T-cell (primary cell): ENCODE measurements at regions not wholly inside any gene's neighbourhood (a gene's known extent, or its start where the extent isn't known, plus 50 kb on each side); places are given as distances from the start of the nearest gene placed in this dataset.

ENCODE experiments used
- ATAC-seq, 4 experiments: fragments of 200-7000 bp in 3 of 4; fragments of 150-1000 bp in 1 of 4; cut with Tn5 transposase; replicated peaks in 1 of 4; 1 replicate in 3 of 4; 2 replicates in 1 of 4; pipeline ENCODE4 v1.10.0; 2021; ENCODE audit warnings: moderate library complexity in 3 of 4, mild to moderate bottlenecking in 2 of 4, moderate number of reproducible peaks in 1 of 4
- CTCF ChIA-PET, 2 donors: fragments of 300-600 bp; sonication (Branson Sonifier 250); formaldehyde crosslinking; loops; one replicate each; lab custom pipeline; 2022; ENCODE audit warnings: antibody characterized with exemption in 2 of 2; lab: Charles Lee
- POLR2A ChIA-PET, 2 donors: fragments of 300-600 bp; sonication (Branson Sonifier 250); formaldehyde crosslinking; loops; one replicate each; lab custom pipeline; 2022; ENCODE audit warnings: antibody characterized with exemption in 2 of 2; lab: Charles Lee
- DNase-seq, 35 experiments: peaks; one replicate each; pipeline versions ENCODE4 v3.0.0 to v3.0.0-alpha.2; 2013 to 2023
- H3K27ac ChIP-seq: one replicate; pipeline ENCODE4 v1.5.1; 2013; ENCODE audit warnings: low read length
- H3K27me3 ChIP-seq, 2 experiments: replicated peaks in 1 of 2; 1 replicate in 1 of 2; 2 replicates in 1 of 2; pipeline versions ENCODE4 v1.6.1 to v1.7.0; 2013; ENCODE audit warnings: low read length in 1 of 2, mixed read lengths in 1 of 2; ENCODE audit not compliant: control insufficient read depth in 2 of 2, insufficient read depth in 2 of 2; ENCODE audit errors: extremely low read depth in 1 of 2
- H3K36me3 ChIP-seq, 2 donors: 1 replicate in 1 of 2; 2 replicates in 1 of 2; pipeline versions ENCODE4 v1.6.1 to v1.7.0; 2013; ENCODE audit warnings: low read length in 1 of 2; ENCODE audit not compliant: control insufficient read depth in 2 of 2, insufficient read depth in 1 of 2; ENCODE audit errors: extremely low read depth in 1 of 2
- H3K4me1 ChIP-seq, 2 experiments: 1 replicate in 1 of 2; 2 replicates in 1 of 2; pipeline versions ENCODE4 v1.6.1 to v1.7.0; 2013; ENCODE audit warnings: low read length in 2 of 2, mixed read lengths in 1 of 2; ENCODE audit not compliant: insufficient read depth in 2 of 2, control insufficient read depth in 1 of 2; ENCODE audit errors: extremely low read depth in 1 of 2
- H3K4me3 ChIP-seq, 2 donors: 1 replicate in 1 of 2; 2 replicates in 1 of 2; pipeline versions ENCODE4 v1.5.1 to v1.7.0; 2013; ENCODE audit warnings: mild to moderate bottlenecking in 2 of 2, low read length in 1 of 2, moderate library complexity in 1 of 2; ENCODE audit not compliant: control insufficient read depth in 1 of 2; ENCODE audit errors: extremely low read depth in 1 of 2
- H3K9me3 ChIP-seq: 2 replicates; pipeline ENCODE4 v1.7.0; 2013
- H3K27ac Mint-ChIP-seq, 2 donors: one replicate each; pipeline ENCODE4 v1.8.0; 2020 to 2021; ENCODE audit warnings: mild to moderate bottlenecking in 2 of 2, mixed read lengths in 2 of 2
- H3K27me3 Mint-ChIP-seq, 2 donors: one replicate each; pipeline ENCODE4 v1.8.0; 2021 to 2022; ENCODE audit warnings: mixed read lengths in 2 of 2
- H3K36me3 Mint-ChIP-seq: one replicate; pipeline ENCODE4 v1.8.0; 2021; ENCODE audit warnings: mixed read lengths
- H3K4me1 Mint-ChIP-seq, 3 donors: one replicate each; pipeline ENCODE4 v1.8.0; 2020 to 2022; ENCODE audit warnings: mixed read lengths in 3 of 3, mild to moderate bottlenecking in 1 of 3
- H3K4me3 Mint-ChIP-seq, 3 donors: one replicate each; pipeline ENCODE4 v1.8.0; 2020 to 2022; ENCODE audit warnings: mild to moderate bottlenecking in 3 of 3, mixed read lengths in 3 of 3, moderate library complexity in 3 of 3
- H3K9me3 Mint-ChIP-seq, 3 donors: one replicate each; pipeline ENCODE4 v1.8.0; 2020 to 2022; ENCODE audit warnings: mixed read lengths in 3 of 3
- WGBS: methylation state at CpG from one replicate; pipeline ENCODE4 v1.1.5; 2013; ENCODE audit warnings: missing lambda C conversion rate; ENCODE audit not compliant: insufficient coverage; 5-methylcytosine and 5-hydroxymethylcytosine counted together

DNA sequence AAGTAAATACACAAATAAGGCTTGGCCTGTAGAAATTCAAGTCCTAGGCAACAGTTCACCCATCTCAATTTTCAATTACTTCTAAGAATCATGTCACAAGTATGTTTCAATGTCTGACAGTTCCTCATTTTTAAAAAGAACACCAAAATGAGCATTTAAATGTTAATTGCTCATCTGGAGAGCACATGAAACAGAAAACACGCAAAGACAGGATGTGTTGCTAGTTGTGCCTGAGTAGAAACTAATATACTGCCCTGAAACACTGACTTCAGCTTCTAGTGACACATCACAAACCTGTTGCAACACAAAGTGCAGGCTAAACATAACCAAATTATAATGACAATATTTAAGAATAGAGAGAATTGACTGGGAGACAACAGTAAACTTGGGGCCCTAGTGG lies 167.3 kb upstream of the THBS1 start:
- peaks cover 0 to 5% of the 10 kb centered on the region in 2 experiments for H3K27me3 ChIP-seq
- no peak overlapping the region for H3K4me3 ChIP-seq
- H3K4me1 ChIP-seq, result no peaks in the 10 kb centered on the region
- no peak for DNase-seq
- Mint-ChIP-seq H3K4me3 (no peak overlapping the region), H3K27ac (no peak overlapping the region), H3K4me1 (peaks cover 7 to 28% (median 8%) of the 10 kb centered on the region in 3 donors), H3K27me3 (peaks cover 7% of the 10 kb centered on the region in 2 donors), H3K36me3 (no peaks in the 10 kb centered on the region), H3K9me3 (no peaks in the 10 kb centered on the region)
- POLR2A ChIA-PET, result no interaction called here
- CTCF ChIA-PET, result no interaction called here
- no peak for ATAC-seq
- no peak overlapping the region for H3K27ac ChIP-seq
- H3K9me3 ChIP-seq, result no peaks in the 10 kb centered on the region
- WGBS, result no CpG with 5 or more reads among the region's 1 CpG
- no peaks in the 10 kb centered on the region for H3K36me3 ChIP-seq

DNA sequence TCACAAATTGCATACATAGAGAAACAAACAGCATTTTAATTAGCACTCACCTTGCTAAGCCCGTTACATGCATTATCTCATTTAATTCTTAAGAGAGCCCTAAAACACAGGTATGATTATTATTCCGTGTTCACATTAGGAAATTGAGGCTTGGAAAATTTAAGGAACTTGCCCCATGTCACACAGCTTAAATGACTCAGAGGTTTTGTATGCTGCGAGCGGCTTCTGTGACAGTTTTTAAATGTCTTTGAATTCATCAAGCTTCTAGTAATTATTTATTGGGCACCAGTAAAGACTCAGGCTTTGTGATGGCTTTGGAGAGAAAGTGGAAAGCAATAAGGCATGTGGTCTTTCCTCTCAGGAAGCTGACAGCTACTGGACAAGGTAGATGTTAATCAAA lies 166.7 kb upstream of the THBS1 start:
- no peaks in the 10 kb centered on the region for H3K9me3 Mint-ChIP-seq
- H3K27ac Mint-ChIP-seq, result no peak overlapping the region
- Histone ChIP-seq H3K4me3 (no peak overlapping the region), H3K36me3 (no peaks in the 10 kb centered on the region), H3K27ac (no peak overlapping the region), H3K27me3 (peaks cover 0 to 5% of the 10 kb centered on the region in 2 experiments), H3K9me3 (no peaks in the 10 kb centered on the region), H3K4me1 (no peaks in the 10 kb centered on the region)
- no peaks in the 10 kb centered on the region for H3K36me3 Mint-ChIP-seq
- POLR2A ChIA-PET, result no interaction called here
- no peak overlapping the region for H3K4me3 Mint-ChIP-seq
- 92% methylated on average over 2 of the region's 4 CpGs for WGBS
- no peak for ATAC-seq
- peaks cover 7 to 9% of the 10 kb centered on the region in 2 donors for H3K27me3 Mint-ChIP-seq
- CTCF ChIA-PET, result no interaction called here
- no peak for DNase-seq
- peaks cover 7 to 28% (median 8%) of the 10 kb centered on the region in 3 donors for H3K4me1 Mint-ChIP-seq

DNA sequence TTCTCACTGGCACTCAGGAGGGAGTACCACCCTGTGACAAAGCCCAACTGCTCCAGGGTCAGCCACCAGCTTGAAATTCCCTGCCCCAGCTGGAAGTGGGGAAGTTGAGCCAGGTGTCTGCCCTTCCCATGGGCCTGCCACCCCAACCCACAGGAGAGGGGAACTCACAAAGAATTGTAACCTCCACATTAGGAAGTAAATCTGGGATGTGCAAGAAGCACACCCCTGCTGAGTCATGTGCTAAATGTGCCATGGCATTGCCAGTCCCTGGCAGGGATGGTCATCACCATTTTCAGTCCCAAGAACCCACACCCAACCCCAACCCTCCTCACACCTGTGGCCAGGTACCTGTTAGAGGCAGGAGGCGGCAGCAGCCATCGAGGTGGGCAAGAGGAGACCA lies 165.2 kb upstream of the THBS1 start:
- Mint-ChIP-seq H3K36me3 (no peaks in the 10 kb centered on the region), H3K4me1 (peaks cover 7 to 42% (median 8%) of the 10 kb centered on the region in 3 donors), H3K9me3 (no peaks in the 10 kb centered on the region), H3K27me3 (peaks cover 5 to 23% of the 10 kb centered on the region in 2 donors), H3K27ac (no peak overlapping the region), H3K4me3 (no peak overlapping the region)
- Histone ChIP-seq H3K4me3 (no peak overlapping the region), H3K36me3 (no peaks in the 10 kb centered on the region), H3K27me3 (peaks cover 0 to 7% of the 10 kb centered on the region in 2 experiments), H3K4me1 (no peaks in the 10 kb centered on the region), H3K9me3 (no peaks in the 10 kb centered on the region), H3K27ac (no peak overlapping the region)
- ATAC-seq (no peak), DNase-seq (no peak)
- no CpG with 5 or more reads among the region's 2 CpGs for WGBS
- ChIA-PET POLR2A (no interaction called here), CTCF (no interaction called here)

- DNase-seq, result no peak
- POLR2A ChIA-PET, result no interaction called here
These were observed 164.6 kb upstream of the THBS1 start for GRCh38 chr15:39416258-39416657.

DNA sequence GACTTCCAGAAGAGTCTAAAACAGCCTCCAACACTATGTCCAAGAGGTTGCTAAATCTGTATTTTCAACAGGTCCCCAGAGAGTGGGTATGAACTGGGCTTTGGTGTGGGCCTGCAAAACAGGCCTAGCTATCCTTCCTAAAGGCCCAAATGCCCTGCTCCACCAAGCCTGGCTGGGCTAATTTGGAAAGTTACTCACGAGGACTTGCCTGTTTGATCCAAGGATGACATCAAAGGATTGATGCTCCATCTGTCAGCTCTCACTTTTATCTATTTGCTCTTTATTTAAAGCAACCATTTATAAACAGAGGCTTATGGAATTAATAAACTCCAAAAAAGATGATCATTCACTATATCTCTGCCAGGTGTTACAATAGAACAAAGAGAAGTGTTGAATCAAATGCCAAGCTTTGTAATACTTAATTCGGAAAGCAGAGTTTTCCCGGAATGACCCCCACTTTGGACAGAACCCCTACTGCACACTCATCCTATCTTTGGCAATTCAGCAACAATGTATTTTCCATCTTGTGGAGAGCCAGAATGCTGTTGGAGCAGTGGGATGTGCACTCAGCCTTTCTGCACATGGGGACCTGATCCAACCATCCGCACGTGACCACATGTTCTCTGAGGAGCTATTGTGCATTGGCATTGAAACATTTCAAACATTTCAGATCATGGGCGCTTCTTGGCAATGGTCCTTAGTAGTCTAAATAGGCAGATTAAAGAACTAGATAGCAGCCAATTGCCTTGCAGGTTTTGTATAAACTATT lies 163.3 kb upstream of the THBS1 start:
- Histone ChIP-seq H3K9me3 (no peaks in the 10 kb centered on the region), H3K27ac (no peak overlapping the region), H3K36me3 (no peaks in the 10 kb centered on the region), H3K27me3 (peaks cover 0 to 7% of the 10 kb centered on the region in 2 experiments), H3K4me3 (no peak overlapping the region), H3K4me1 (no peaks in the 10 kb centered on the region)
- Mint-ChIP-seq H3K4me3 (no peak overlapping the region), H3K27ac (no peak overlapping the region), H3K36me3 (no peaks in the 10 kb centered on the region), H3K9me3 (no peaks in the 10 kb centered on the region), H3K4me1 (peaks cover 0 to 26% (median 0%) of the 10 kb centered on the region in 3 donors), H3K27me3 (peaks cover 0 to 23% of the 10 kb centered on the region in 2 donors)
- CTCF ChIA-PET, result no interaction called here
- 50% methylated on average over 2 of the region's 6 CpGs for WGBS
- DNase-seq (no peak), ATAC-seq (no peak)
- POLR2A ChIA-PET, result no interaction called here

More at GRCh38 chr15:39416258-39416657, 164.6 kb upstream of the THBS1 start:
- H3K36me3 Mint-ChIP-seq, result no peaks in the 10 kb centered on the region
- H3K4me1 Mint-ChIP-seq, result peaks cover 6 to 39% (median 8%) of the 10 kb centered on the region in 3 donors
- ATAC-seq, result no peak
- H3K9me3 Mint-ChIP-seq, result no peaks in the 10 kb centered on the region
- H3K4me3 ChIP-seq, result no peak overlapping the region
- WGBS, result 72% methylated on average over 4 of the region's 4 CpGs
- CTCF ChIA-PET, result no interaction called here
- H3K27ac Mint-ChIP-seq, result no peak overlapping the region
- H3K36me3 ChIP-seq, result no peaks in the 10 kb centered on the region
- H3K4me3 Mint-ChIP-seq, result no peak overlapping the region
- H3K27me3 ChIP-seq, result peaks cover 0 to 7% of the 10 kb centered on the region in 2 experiments
- no peaks in the 10 kb centered on the region for H3K4me1 ChIP-seq
- H3K27ac ChIP-seq, result no peak overlapping the region
- H3K9me3 ChIP-seq, result no peaks in the 10 kb centered on the region
- peaks cover 0 to 23% of the 10 kb centered on the region in 2 donors for H3K27me3 Mint-ChIP-seq

DNA sequence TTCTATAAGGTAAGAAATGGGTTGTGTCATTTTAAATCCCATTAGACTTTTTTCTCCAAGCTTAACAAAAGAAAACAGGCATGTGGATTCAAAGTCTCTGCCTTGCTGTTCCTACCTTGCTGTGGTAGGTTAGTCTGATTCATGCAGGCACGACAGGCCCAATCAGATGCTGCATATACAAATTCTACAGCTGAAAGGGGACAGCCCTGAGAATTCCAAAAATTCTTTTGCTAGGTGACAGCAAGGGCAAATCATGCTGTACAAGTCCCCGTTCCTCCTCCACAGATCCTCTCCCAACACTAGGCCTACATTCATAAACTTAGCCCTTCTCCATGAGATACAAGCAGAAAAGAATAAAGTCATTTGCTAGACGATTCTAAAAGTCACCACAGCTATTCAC lies 161.2 kb upstream of the THBS1 start:
- H3K4me1 ChIP-seq, result no peaks in the 10 kb centered on the region
- ChIA-PET POLR2A (no interaction called here), CTCF (no interaction called here)
- Mint-ChIP-seq H3K36me3 (no peaks in the 10 kb centered on the region), H3K27ac (no peak overlapping the region), H3K9me3 (no peaks in the 10 kb centered on the region), H3K4me1 (peaks cover 0 to 14% (median 0%) of the 10 kb centered on the region in 3 donors), H3K4me3 (peak overlapping the region in 1 of 3 donors; percentile 69), H3K27me3 (peaks cover 0 to 17% of the 10 kb centered on the region in 2 donors)
- H3K27me3 ChIP-seq, result peaks cover 0 to 7% of the 10 kb centered on the region in 2 experiments
- H3K9me3 ChIP-seq, result no peaks in the 10 kb centered on the region
- WGBS, result 83% methylated on average over 2 of the region's 3 CpGs
- H3K4me3 ChIP-seq, result no peak overlapping the region
- H3K36me3 ChIP-seq, result no peaks in the 10 kb centered on the region
- no peak for ATAC-seq
- no peak overlapping the region for H3K27ac ChIP-seq
- DNase-seq, result no peak
